Neuron (in vitro differentiated cells): ENCODE measurements at regions not wholly inside any gene's neighbourhood (a gene's known extent, or its start where the extent isn't known, plus 50 kb on each side); places are given as distances from the start of the nearest gene placed in this dataset.
"Not testable (repeated sequence)": the region's sequence is repeated elsewhere in the genome, so short reads cannot be mapped to it uniquely, and the experiment has no call there.

ENCODE experiments used
- H2AFZ ChIP-seq: one replicate; pipeline ENCODE4 v1.6.1; 2013; ENCODE audit warnings: low read depth, mild to moderate bottlenecking, inconsistent platforms, low read length, moderate library complexity
- H3K27me3 ChIP-seq: one replicate; pipeline ENCODE4 v1.6.1; 2013; ENCODE audit warnings: low read length; ENCODE audit not compliant: insufficient read depth
- H3K36me3 ChIP-seq: one replicate; pipeline ENCODE4 v1.6.1; 2013; ENCODE audit warnings: low read length; ENCODE audit not compliant: insufficient read depth
- H3K4me1 ChIP-seq: one replicate; pipeline ENCODE4 v1.6.1; 2013; ENCODE audit warnings: low read length; ENCODE audit not compliant: insufficient read depth
- H3K4me3 ChIP-seq: 2 replicates; pipeline ENCODE4 v1.5.1; 2013; ENCODE audit warnings: mild to moderate bottlenecking, low read length, moderate library complexity
- H3K9me3 ChIP-seq: one replicate; pipeline ENCODE4 v1.6.1; 2013; ENCODE audit warnings: low read length

DNA sequence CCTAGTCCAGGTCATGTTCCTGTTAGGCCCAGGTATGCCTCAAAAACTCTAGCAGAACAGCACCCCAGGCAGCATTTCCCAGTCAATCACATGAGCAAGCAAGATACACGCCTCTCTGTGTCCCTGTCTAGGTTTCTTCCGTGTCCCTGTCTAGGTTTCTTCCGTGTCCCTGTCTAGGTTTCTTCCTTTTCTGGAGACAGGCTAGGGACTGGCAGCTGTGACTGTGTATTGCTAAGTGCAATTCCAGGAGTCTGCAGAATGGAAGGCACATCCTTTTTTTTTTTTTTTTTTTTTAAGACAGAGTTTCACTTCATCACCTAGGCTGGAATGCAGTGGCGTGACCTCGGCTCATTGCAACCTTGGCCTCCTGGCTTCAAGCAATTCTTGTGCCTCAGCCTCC lies 77.6 kb downstream of the SETD4 start:
- Histone ChIP-seq H3K27me3 (no peaks in the 10 kb centered on the region), H3K9me3 (no peaks in the 10 kb centered on the region), H3K4me3 (no peak overlapping the region), H3K4me1 (no peaks in the 10 kb centered on the region), H3K36me3 (no peaks in the 10 kb centered on the region), H2AFZ (no peak overlapping the region)

DNA sequence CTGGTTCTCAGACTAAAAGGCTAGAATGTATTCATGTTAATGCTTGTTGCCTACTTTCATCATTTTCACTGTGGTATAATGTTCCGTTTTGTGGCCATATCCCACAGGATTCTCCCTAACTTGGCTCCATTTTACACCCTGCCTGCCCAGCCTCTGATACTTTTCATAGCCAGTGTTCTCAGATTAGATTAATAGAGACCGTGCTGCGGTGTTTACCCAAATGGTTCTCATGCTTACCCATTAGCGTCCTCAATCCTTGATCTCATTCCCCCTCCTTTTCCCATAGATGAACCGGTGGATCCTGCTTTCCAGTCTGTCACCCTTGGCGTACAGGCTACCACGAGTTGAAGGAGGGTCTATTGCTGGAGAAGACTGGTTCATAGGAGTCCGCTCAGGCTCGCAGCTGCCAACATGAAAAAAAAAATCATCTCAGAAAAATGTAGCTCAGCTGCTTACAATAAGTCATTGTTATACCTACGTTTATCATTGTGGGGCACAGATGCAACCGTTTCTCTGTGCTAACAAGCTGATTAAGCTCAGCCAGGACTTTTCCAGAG lies 78.7 kb downstream of the SETD4 start:
- H3K27me3 ChIP-seq: no peaks in the 10 kb centered on the region
- H3K4me3 ChIP-seq: no peak overlapping the region
- H3K9me3 ChIP-seq: no peaks in the 10 kb centered on the region
- no peaks in the 10 kb centered on the region for H3K36me3 ChIP-seq
- H2AFZ ChIP-seq: no peak overlapping the region
- no peaks in the 10 kb centered on the region for H3K4me1 ChIP-seq

DNA sequence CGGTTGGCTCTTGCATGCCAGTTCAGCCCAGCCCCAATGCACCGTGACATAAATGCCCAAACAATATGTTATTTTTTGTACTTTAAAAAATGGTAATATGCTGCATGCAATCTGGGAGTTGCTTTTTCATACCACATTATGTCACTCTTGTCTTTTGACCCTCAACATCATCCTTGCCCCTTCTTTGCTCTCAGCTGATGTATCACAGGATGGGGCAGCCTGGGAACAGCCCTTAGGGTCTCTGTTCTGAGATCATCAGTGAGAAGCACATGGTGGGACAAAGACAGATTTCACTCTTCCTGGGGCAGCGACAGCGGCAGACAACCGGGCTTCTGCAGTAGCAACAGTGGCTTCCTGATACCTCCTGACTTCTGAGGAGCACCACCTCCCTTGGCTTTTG lies 79.5 kb downstream of the SETD4 start:
- Histone ChIP-seq H3K4me3 (no peak overlapping the region), H3K9me3 (no peaks in the 10 kb centered on the region), H3K36me3 (no peaks in the 10 kb centered on the region), H2AFZ (no peak overlapping the region), H3K27me3 (no peaks in the 10 kb centered on the region), H3K4me1 (no peaks in the 10 kb centered on the region)

DNA sequence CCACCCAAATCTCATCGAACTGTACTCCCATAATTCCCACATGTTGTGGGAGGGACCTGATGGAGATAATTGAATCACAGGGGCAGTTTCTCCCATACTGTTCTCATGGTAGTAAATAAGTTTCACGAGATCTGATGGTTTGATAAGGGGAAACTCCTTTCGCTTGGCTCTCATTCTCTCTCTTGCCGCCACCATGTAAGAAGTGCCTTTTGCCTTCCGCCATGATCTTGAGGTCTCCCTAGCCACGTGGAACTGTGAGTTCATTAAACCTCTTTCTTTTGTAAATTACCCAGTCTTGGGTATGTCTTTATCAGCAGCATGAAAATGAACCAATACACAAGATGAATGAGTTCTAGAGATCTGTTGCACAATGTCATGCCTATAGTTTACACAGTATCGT lies 82.5 kb downstream of the SETD4 start:
- H3K9me3 ChIP-seq, H3K4me1 ChIP-seq, H2AFZ ChIP-seq: not testable (repeated sequence)

DNA sequence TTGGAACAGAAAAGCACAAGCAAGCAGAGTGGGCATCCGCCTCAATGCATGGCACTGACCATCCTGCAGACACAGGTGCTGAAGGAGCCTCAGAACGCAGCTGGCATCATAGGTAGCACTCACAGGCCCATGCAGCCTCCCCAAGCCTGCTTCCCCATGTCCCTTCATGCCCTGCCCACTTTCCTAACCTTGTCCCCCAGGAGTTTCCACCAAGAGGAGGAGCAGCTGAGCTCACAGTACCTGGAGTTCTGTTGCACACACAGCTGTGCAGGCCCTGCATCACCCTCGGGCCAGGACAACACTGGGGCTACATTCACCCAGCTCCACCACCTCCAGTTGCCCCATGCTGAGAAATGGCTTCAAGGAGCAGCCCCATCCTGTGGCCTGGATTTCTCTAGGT lies 83.4 kb downstream of the SETD4 start:
- Histone ChIP-seq H3K9me3 (no peaks in the 10 kb centered on the region), H3K27me3 (no peaks in the 10 kb centered on the region), H3K4me3 (no peak overlapping the region), H2AFZ (no peak overlapping the region), H3K4me1 (no peaks in the 10 kb centered on the region), H3K36me3 (no peaks in the 10 kb centered on the region)

More for the DNA sequence above, 82.5 kb downstream of the SETD4 start:
- H3K4me3 ChIP-seq, H3K36me3 ChIP-seq, H3K27me3 ChIP-seq: not testable (repeated sequence)

DNA sequence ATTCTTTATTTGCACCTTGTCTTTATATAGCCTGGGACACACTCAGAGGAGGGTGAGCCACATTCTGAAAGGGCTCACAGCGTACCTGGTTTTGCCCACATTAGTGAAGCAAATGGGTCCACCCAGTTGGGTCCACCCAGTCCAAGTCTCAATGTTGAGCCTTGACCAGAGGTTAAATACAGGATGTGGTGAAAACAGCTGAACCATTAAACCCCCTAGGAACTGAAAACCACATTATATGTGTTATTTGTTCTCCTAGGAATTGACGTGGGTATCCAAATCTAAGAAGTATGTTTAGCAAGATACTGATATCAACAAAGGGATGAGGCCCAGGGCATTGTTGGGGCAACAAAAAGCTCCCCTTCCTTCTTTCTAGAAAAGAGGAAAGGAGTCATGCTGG lies 83.8 kb downstream of the SETD4 start:
- Histone ChIP-seq H3K27me3 (no peaks in the 10 kb centered on the region), H3K4me1 (no peaks in the 10 kb centered on the region), H2AFZ (no peak overlapping the region), H3K9me3 (no peaks in the 10 kb centered on the region), H3K4me3 (no peak overlapping the region), H3K36me3 (no peaks in the 10 kb centered on the region)

DNA sequence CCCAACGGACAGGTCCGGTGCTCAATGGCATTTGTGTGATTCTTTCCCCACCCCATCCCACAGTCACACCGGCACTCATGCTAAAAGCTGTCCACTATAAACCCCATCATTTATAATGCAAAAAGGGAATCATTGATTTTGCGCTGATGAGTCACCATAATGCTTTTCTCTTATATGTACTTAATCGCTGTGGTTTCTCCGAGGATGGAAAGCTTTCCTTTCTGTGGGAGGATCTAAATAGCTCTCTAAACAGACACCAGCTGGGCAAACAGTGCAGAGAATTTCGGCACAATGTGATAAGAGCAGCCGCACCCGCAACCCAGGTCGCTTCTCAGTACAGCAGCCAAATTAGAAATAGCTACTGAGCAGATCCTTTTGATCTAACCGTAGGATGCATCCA lies 85.6 kb downstream of the SETD4 start:
- no peaks in the 10 kb centered on the region for H3K36me3 ChIP-seq

DNA sequence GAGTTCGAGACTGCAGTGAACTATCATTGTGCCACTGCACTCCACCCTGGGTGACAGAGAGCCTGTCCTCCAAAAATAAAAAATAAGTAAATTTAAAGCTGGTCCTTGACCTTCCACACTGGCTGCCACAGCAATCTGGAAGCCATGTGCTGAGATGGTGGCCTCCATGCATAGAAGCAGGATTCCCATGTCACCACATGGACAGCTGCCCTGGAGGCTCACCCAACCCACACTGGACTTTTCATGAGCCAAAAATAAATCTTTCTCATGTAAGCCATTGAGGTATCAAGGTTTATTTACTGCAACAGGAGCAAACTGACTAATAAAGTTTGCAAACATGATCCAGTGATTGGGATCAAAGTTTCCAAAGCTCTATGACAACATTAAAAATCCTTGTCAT lies 88.5 kb downstream of the SETD4 start:
- Histone ChIP-seq H3K27me3 (no peaks in the 10 kb centered on the region), H3K9me3 (no peaks in the 10 kb centered on the region), H2AFZ (no peak overlapping the region), H3K4me1 (no peaks in the 10 kb centered on the region), H3K36me3 (no peaks in the 10 kb centered on the region), H3K4me3 (no peak overlapping the region)

More for the DNA sequence above, 85.6 kb downstream of the SETD4 start:
- no peak overlapping the region for H3K4me3 ChIP-seq
- no peaks in the 10 kb centered on the region for H3K9me3 ChIP-seq
- no peaks in the 10 kb centered on the region for H3K4me1 ChIP-seq
- no peak overlapping the region for H2AFZ ChIP-seq
- H3K27me3 ChIP-seq: no peaks in the 10 kb centered on the region

DNA sequence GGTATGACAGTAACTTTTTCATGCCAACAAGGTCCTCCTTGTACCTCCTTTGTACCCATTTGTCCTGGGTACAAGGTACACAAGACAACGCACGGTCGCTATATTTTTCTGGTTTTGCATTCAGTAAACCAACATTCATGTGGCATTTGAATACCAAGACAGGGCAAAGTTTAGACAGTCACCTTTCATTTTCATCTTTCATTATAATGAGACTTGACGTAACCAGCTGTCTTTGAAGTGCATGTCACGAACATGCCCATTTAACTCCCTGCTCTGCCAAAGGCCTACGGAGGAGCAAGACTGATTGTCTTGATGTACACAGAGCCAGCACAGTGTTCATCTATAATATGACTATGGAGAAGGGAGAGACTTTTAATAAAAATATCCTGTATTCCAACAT lies 91.0 kb downstream of the SETD4 start:
- Histone ChIP-seq H3K4me1 (no peaks in the 10 kb centered on the region), H3K36me3 (no peaks in the 10 kb centered on the region), H3K4me3 (no peak overlapping the region)

DNA sequence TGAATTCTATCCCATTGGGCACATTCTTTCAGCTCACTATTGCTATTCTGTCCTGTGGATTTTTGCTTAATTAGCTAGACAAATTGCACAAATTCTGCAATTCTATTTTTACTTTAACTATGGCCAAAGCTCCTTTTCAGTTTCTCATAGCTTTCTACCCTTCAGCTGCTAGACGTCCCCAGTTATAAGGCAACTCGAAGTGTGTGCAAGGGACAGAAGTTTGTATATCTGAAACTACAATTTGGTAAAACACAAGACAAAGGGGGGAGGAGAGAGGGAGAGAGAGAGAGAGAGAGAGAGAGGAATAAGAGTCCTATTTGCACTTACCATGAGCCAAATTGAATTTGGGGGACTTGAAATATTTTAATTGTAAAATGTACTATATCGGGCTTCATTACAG lies 91.8 kb downstream of the SETD4 start:
- H3K4me1 ChIP-seq: no peaks in the 10 kb centered on the region
- no peak overlapping the region for H2AFZ ChIP-seq
- no peaks in the 10 kb centered on the region for H3K27me3 ChIP-seq
- H3K9me3 ChIP-seq: no peaks in the 10 kb centered on the region
- no peaks in the 10 kb centered on the region for H3K36me3 ChIP-seq
- H3K4me3 ChIP-seq: no peak overlapping the region

More for the DNA sequence above, 91.0 kb downstream of the SETD4 start:
- Histone ChIP-seq H2AFZ (no peak overlapping the region), H3K27me3 (no peaks in the 10 kb centered on the region), H3K9me3 (no peaks in the 10 kb centered on the region)

DNA sequence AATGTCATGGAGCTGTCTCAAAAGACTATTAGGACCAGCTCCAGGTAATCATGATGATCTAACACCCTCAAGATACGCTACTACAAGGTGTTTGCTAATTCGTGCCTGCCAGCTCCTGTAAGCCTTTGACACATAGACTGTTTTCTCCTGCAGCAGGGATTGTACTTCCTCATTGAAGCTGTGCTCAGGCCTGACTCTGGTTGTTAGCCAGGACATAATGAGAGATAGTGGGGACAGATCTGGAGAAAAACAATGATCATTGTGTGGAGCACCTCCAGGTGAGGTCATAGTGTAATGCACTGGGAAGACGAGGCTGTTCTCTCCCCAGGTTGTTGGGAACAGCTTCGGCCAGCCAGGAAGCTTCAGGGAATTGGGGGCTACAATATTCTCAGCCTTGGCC lies 94.6 kb downstream of the SETD4 start:
- no peak overlapping the region for H3K4me3 ChIP-seq
- H2AFZ ChIP-seq: no peak overlapping the region
- H3K36me3 ChIP-seq: no peaks in the 10 kb centered on the region
- no peaks in the 10 kb centered on the region for H3K9me3 ChIP-seq
- H3K27me3 ChIP-seq: no peaks in the 10 kb centered on the region
- no peaks in the 10 kb centered on the region for H3K4me1 ChIP-seq

DNA sequence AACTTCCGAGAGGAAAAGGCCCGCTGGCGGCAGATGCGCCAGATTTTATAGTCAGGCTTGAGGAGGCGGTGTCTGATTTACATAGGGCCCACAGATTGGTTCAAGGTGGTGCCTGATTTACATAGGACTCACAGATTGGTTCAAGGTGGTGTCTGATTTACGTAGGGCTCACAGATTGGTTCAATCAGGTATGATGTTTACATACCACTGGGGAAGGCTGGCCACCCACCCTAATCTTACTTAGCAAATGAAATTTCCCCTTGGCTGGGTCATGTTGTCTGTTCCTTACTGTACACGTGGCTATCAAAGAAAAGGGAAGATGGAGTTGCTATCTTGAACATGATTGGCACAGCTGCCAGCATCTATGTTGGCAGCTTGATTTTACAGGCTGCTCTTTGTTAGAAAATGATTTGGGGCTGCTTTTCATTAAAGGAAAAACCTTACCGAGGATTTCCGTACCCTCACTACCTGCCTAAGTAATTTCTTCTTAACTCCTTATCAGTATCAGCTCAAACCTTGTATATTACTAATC lies 96.3 kb downstream of the SETD4 start:
- Histone ChIP-seq H2AFZ (no peak overlapping the region), H3K4me3 (no peak overlapping the region), H3K4me1 (no peaks in the 10 kb centered on the region)

DNA sequence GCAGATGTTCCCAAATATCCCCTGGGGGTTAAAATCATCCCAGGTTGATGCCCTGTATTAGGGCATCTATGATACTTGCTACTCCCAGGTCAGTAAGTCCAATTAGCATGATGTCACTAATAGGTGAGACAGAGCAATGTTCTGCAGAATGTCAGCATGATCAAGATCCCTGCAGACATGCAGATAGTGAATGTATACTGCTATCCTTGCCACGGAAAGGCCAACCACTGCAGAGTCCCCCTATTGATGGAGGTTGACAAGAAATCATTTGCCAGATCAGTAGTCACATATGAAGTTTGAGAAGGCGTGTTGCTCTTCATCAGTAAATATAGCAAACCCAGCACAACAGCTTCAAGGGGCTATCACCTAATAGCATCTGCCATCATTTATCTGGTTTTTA lies 97.4 kb downstream of the SETD4 start:
- no peaks in the 10 kb centered on the region for H3K4me1 ChIP-seq
- H3K36me3 ChIP-seq: no peaks in the 10 kb centered on the region
- no peaks in the 10 kb centered on the region for H3K9me3 ChIP-seq
- no peak overlapping the region for H2AFZ ChIP-seq
- no peaks in the 10 kb centered on the region for H3K27me3 ChIP-seq
- H3K4me3 ChIP-seq: no peak overlapping the region

More for the DNA sequence above, 96.3 kb downstream of the SETD4 start:
- H3K36me3 ChIP-seq: no peaks in the 10 kb centered on the region
- H3K27me3 ChIP-seq: no peaks in the 10 kb centered on the region
- no peaks in the 10 kb centered on the region for H3K9me3 ChIP-seq

DNA sequence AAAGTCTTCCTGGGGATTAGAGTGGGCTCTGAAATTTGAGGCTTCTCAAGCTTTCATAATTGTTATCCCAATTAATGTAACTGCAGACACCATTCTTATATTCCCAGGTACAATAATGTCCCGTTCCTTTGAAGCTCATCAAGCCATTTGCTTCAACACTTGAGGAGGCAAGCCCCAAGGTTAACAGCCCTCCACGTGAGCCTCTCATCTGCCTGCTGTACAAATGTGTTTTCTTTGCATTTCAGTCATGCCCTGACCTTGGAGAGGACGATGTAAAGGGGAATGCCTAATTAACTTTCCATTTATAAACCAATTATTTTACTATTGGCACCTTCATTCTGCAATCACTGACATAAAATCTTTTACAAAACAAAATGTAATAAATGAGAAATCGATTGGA lies 106.3 kb downstream of the SETD4 start:
- no peak overlapping the region for H2AFZ ChIP-seq
- H3K4me1 ChIP-seq: no peaks in the 10 kb centered on the region
- no peaks in the 10 kb centered on the region for H3K9me3 ChIP-seq
- no peaks in the 10 kb centered on the region for H3K36me3 ChIP-seq
- no peaks in the 10 kb centered on the region for H3K27me3 ChIP-seq
- H3K4me3 ChIP-seq: no peak overlapping the region
